ENCODE measurements at regions not wholly inside any gene's neighbourhood (a gene's known extent, or its start where the extent isn't known, plus 50 kb on each side); places are given as distances from the start of the nearest gene placed in this dataset.

DNA sequence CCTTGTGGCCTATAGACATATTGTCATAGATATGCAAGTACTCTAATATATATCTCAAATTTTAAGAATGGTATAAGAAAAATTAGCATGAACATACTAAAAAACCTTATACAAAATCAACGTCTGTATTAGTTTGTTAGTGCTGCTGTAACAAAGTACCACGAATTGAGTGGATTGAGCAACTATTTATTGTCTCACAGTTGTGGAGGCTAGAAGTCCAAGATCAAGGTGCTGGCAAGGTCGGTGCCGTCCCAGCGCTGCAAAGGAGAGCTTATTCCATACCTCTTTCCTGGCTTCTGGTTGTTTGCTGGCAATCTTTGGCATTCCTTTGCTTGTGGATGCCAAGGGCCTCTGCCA, 317.6 kb upstream of the FERMT1 start:
- no peak overlapping the region for H3K27ac Mint-ChIP-seq
- H3K27me3 Mint-ChIP-seq: no peaks in the 10 kb centered on the region

DNA sequence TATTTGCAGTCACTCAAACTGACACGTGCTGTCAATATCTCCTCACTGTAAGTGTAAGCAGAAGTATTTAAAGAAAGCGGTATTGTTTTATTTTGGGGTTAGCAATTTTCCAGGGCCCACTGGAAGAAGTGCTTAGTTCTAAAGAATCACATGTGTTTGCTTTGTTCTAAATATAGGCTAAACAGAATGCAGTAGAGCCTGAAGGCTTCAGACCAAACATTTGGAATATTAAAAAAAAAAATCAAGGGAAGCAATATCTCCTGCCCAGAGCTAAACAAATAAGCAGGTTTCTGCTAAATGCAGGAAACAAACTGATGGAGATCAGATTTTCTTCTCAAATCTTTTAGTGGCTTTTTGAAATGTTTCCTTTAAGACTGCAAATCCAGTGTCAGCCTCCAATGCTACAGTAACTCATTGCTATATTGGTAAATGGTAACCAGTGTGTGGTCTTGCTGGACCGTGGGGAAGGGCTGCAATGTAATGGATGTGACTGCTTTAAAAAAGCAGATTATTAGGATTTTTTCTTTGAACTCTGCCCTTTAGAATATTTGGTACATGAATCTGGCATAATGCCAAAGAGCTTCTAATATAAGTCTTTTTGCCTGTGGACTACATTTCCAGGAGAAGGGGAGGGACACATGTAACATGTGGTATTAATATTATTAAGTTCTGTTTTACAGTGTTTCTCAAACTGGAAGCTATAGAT, 317.1 kb upstream of the FERMT1 start:
- no peaks in the 10 kb centered on the region for H3K9me3 Mint-ChIP-seq
- H3K4me1 Mint-ChIP-seq (ENCODE audit: low read depth in 2 of 2): no peaks in the 10 kb centered on the region
- H3K27ac Mint-ChIP-seq: no peak overlapping the region
- H3K36me3 Mint-ChIP-seq: no peaks in the 10 kb centered on the region
- no peaks in the 10 kb centered on the region for H3K27me3 Mint-ChIP-seq
- H3K4me3 Mint-ChIP-seq: no peak overlapping the region
- DNase-seq (ENCODE audit: low spot score) (no peak), ATAC-seq (no peak)

More for the DNA sequence above, 317.6 kb upstream of the FERMT1 start:
- Mint-ChIP-seq H3K4me3 (no peak overlapping the region), H3K9me3 (no peaks in the 10 kb centered on the region), H3K36me3 (no peaks in the 10 kb centered on the region), H3K4me1 (ENCODE audit: low read depth in 2 of 2) (no peaks in the 10 kb centered on the region)
- ATAC-seq: no peak
- DNase-seq (ENCODE audit: low spot score): no peak

DNA sequence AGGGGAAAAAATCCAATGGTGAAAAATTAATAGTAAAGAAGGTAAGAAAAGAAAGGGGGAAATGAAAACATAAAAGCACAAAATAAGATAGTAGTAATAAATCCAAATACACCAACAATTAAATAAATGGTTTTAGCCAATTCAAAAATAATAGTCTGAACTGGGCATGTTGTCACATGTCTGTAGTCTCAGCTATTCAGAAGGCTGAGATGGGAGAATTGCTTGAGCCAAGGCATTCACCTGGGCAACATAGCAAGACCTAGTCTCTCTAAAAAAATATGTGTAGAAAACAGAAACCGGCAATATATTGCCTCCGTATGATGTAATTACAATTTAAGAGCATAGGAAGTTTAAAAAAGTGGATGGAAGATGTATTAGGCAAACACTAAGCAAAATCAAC, 311.3 kb upstream of the FERMT1 start:
- DNase-seq (ENCODE audit: low spot score) (no peak), ATAC-seq (no peak)
- Mint-ChIP-seq H3K36me3 (no peaks in the 10 kb centered on the region), H3K4me1 (ENCODE audit: low read depth in 2 of 2) (no peaks in the 10 kb centered on the region), H3K27ac (no peak overlapping the region), H3K27me3 (no peaks in the 10 kb centered on the region), H3K4me3 (no peak overlapping the region), H3K9me3 (peaks cover 3% of the 10 kb centered on the region)

DNA sequence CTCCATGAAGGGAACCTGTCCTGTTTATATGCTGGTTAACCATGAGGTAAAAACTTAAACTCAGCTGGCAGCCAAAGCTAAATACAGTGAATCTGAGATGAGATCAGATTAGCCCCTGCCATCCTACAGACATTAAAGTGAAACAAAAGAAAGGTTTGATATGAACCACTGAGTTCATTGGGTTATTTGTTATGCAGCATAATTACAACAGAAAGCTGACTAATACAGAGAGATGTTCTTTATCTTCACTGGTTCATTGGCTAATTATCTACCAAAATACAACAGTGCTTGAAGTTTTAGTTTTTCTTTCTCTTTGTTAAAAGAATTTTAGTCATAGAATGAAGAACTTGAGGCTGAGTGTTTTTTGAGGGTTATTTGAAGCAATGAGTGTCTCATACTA, 307.6 kb upstream of the FERMT1 start:
- ATAC-seq (no peak), DNase-seq (ENCODE audit: low spot score) (no peak)
- H3K4me3 Mint-ChIP-seq: no peak overlapping the region
- no peaks in the 10 kb centered on the region for H3K27me3 Mint-ChIP-seq
- H3K4me1 Mint-ChIP-seq (ENCODE audit: low read depth in 2 of 2): no peaks in the 10 kb centered on the region
- peaks cover 3% of the 10 kb centered on the region for H3K9me3 Mint-ChIP-seq
- H3K36me3 Mint-ChIP-seq: no peaks in the 10 kb centered on the region
- no peak overlapping the region for H3K27ac Mint-ChIP-seq

DNA sequence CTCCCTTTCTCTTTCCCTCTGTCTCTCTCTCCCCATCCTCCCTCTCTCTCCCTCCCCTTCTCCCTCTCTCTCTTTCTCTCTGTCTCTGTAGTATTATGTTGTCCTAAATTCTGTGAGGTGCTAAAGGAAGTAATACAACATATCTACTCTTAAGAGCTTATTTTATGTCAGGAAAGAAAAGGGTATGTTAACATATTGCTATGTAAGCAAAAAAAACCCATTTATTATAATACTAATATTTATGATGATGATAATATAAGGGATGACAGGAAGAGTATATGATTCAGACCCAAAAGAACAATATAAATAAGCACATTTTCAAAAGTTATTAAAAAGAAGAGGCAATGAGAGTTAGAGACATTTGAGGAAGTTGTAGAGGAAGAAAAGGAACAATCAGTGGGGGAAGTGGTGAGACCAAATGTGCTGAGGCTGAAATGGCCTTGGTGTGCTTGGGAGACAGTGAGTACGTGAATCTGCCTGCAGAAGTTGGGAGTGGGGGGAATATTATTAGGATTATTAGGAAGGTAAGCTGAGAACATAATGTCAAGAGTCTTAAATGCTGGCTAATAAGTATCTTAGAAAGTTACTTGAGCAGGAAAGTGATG, 303.6 kb upstream of the FERMT1 start:
- Mint-ChIP-seq H3K36me3 (no peaks in the 10 kb centered on the region), H3K27me3 (no peaks in the 10 kb centered on the region), H3K4me3 (no peak overlapping the region), H3K4me1 (ENCODE audit: low read depth in 2 of 2) (no peaks in the 10 kb centered on the region), H3K9me3 (no peaks in the 10 kb centered on the region), H3K27ac (no peak overlapping the region)
- ATAC-seq: no peak
- DNase-seq (ENCODE audit: low spot score): no peak

DNA sequence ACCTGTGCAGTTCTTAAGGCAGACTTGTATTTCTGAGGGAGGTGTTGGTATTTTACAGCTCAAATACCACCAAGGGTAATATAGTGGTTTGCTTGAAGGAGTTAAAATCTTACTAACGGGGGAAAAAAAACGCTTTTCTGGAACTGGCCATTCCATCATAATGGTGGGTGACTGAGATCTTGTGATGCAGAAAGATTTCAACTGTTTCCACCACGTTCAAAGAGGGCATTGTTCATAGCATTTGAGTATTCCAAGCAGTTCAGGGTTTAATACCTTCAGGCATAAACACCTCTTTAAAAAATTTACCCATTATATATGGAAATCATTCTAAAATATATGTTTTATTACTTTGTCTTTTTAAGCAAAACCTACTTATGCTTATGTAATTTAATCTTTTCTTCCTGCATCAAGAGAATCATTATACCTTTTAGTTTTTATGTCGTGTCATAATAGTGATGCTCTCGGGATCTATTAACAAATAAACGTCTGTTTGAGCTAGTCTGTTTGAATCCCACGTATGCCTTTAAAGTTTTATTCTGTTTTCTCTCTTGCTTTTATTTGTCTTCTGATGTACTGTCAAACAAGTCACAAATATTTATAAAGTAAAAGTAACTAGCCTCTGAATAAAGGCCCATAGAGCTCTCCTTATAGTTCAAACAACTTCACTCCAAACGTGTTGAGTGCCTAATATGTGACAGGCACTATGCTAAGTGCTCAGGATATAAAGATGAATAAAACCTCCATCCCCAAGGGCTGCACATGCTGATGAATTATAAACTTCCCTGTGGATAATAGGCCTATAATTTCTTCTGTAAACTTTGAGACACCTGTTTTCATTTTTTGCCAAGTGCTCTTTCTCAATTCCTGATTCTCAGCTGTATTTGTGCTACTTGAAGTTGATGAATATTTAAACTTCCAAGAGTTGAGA, 298.8 kb upstream of the FERMT1 start:
- no peak overlapping the region for H3K27ac Mint-ChIP-seq
- ATAC-seq (no peak), DNase-seq (ENCODE audit: low spot score) (no peak)
- H3K4me3 Mint-ChIP-seq: no peak overlapping the region
- H3K4me1 Mint-ChIP-seq (ENCODE audit: low read depth in 2 of 2): no peaks in the 10 kb centered on the region
- peaks cover 0 to 2% of the 10 kb centered on the region in 2 donors for H3K27me3 Mint-ChIP-seq
- H3K9me3 Mint-ChIP-seq: no peaks in the 10 kb centered on the region
- no peaks in the 10 kb centered on the region for H3K36me3 Mint-ChIP-seq

DNA sequence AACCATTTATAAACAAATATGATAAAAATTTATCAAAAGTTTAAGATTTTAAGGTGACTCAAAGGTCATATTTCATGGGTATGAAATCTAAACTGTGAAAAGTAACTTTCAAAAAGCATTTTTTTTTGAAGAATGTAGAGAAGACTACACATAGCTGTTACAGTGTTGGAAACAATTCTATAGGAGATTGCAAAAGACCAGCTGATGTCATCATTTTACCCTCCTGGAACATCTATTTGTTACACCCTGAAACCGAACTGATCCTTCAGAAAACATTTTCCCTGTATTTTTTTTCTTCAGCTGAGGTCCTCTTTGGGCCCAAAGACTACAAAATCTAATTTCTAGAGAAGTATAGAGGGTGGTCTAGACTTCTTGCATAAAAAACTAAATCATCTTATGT, 297.5 kb upstream of the FERMT1 start:
- no peak for ATAC-seq
- no peaks in the 10 kb centered on the region for H3K4me1 Mint-ChIP-seq (ENCODE audit: low read depth in 2 of 2)
- DNase-seq (ENCODE audit: low spot score): no peak
- no peak overlapping the region for H3K4me3 Mint-ChIP-seq
- H3K36me3 Mint-ChIP-seq: no peaks in the 10 kb centered on the region
- no peaks in the 10 kb centered on the region for H3K9me3 Mint-ChIP-seq
- H3K27me3 Mint-ChIP-seq: peaks cover 0 to 2% of the 10 kb centered on the region in 2 donors
- no peak overlapping the region for H3K27ac Mint-ChIP-seq

DNA sequence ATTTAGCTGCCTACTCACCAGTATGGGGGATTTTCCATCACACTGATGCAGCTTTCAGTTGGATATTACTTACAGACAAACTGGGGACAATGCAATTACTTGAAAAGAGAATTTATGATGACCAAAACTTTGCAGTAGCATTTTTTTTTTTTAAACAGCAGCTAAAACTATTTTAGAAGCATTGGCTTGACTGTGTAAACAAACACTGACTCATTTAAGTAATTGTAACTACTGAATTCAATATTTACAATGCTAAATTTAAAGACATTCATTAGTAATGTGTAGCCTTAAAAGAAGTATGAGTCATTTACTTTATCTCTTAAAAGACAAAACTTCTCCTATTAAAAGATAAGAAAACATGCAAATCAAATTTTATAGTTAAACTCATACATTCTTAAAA, 295.9 kb upstream of the FERMT1 start:
- Mint-ChIP-seq H3K27ac (no peak overlapping the region), H3K4me3 (no peak overlapping the region), H3K4me1 (ENCODE audit: low read depth in 2 of 2) (no peaks in the 10 kb centered on the region), H3K9me3 (peaks cover 4% of the 10 kb centered on the region), H3K36me3 (no peaks in the 10 kb centered on the region), H3K27me3 (peaks cover 0 to 2% of the 10 kb centered on the region in 2 donors)
- no peak for ATAC-seq
- no peak for DNase-seq (ENCODE audit: low spot score)

DNA sequence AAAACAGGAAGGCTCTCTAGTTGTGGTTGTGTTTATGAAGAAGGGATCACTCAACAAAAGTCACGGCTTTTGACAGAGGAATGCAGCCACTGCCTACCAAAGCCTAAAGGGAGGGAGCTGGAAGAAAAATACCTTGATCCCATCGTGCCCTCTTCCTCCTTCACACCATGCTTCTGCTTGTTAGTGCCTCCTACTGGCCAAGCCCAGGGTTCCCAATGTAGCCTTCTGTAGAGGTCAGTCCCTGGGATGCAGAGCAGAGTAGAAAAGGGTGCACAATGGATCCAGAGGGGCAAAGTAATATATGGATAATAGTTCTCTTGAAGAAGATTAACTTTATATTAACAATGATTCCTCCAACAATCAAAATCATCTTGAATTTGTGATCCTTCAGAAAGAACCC, 293.5 kb upstream of the FERMT1 start:
- no peaks in the 10 kb centered on the region for H3K4me1 Mint-ChIP-seq (ENCODE audit: low read depth in 2 of 2)
- no peak for DNase-seq (ENCODE audit: low spot score)
- no peak overlapping the region for H3K4me3 Mint-ChIP-seq
- H3K27me3 Mint-ChIP-seq: peaks cover 2 to 7% of the 10 kb centered on the region in 2 donors
- no peak for ATAC-seq
- peaks cover 4% of the 10 kb centered on the region for H3K36me3 Mint-ChIP-seq
- no peak overlapping the region for H3K27ac Mint-ChIP-seq
- H3K9me3 Mint-ChIP-seq: peaks cover 8% of the 10 kb centered on the region

DNA sequence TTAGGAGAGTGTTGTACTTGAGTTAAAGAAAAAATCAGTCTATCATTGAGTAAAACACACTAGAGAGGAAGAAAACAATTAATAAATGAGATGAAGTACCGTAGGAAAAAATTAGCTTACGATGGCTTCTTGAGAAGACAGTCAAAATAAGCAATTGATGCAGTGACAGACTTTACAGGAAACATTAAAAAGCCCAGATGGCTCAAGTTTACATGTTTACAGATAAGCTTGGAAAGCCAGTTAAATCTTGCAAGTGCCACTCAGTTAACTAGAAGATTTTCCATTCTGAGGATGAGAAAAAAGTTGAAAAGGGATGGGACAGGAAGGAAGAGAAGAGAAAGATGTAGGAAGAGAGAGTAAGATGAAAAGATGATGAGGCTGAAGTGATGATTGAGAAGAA, 288.8 kb upstream of the FERMT1 start:
- Mint-ChIP-seq H3K27ac (no peak overlapping the region), H3K36me3 (peaks cover 4% of the 10 kb centered on the region), H3K4me3 (no peak overlapping the region), H3K27me3 (peaks cover 2 to 7% of the 10 kb centered on the region in 2 donors), H3K4me1 (ENCODE audit: low read depth in 2 of 2) (no peaks in the 10 kb centered on the region), H3K9me3 (peaks cover 16% of the 10 kb centered on the region)
- ATAC-seq (no peak), DNase-seq (ENCODE audit: low spot score) (no peak)

DNA sequence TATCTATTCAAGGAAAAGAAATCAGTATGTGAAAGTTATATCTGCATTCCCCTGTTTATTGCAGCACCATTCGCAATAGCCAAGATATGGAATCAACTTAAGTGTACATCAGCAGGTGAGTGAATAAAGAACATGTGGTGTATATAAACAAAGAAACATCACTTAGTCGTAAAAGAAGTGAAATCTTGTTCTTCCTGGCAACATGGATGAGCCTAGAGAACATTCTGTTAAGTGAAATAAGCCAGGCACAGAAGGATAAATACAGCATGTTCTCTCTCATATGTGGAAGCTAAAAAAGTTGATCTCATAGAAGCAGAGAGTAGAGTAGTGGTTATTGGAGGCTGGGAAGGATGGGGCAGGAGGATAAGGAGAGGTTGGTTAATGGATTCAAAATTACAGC, 287.9 kb upstream of the FERMT1 start:
- H3K4me3 Mint-ChIP-seq: no peak overlapping the region
- ATAC-seq (no peak), DNase-seq (ENCODE audit: low spot score) (no peak)
- H3K9me3 Mint-ChIP-seq: peaks cover 16% of the 10 kb centered on the region
- H3K27ac Mint-ChIP-seq: no peak overlapping the region
- peaks cover 4% of the 10 kb centered on the region for H3K36me3 Mint-ChIP-seq
- H3K27me3 Mint-ChIP-seq: peaks cover 2 to 7% of the 10 kb centered on the region in 2 donors
- no peaks in the 10 kb centered on the region for H3K4me1 Mint-ChIP-seq (ENCODE audit: low read depth in 2 of 2)

DNA sequence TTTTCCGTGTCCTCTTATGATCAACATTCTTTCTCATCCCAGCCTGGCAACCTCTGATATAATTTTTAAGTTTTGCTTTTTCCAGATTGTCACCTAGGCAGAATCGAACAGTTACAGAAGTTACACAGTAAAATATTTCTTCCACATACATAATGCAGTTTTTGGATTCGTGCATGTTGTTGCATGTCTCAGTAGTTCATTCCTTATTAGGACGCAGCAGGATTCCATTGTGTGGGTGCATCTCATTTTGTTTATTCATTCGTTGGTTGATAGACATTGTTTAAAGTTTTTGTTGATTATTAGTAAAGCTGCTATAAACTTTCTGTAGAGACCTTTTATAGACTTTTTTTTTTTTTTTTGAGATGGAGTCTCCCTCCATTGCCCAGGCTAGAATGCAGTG, 284.3 kb upstream of the FERMT1 start:
- ATAC-seq: no peak
- no peak overlapping the region for H3K4me3 Mint-ChIP-seq
- no peak overlapping the region for H3K27ac Mint-ChIP-seq

DNA sequence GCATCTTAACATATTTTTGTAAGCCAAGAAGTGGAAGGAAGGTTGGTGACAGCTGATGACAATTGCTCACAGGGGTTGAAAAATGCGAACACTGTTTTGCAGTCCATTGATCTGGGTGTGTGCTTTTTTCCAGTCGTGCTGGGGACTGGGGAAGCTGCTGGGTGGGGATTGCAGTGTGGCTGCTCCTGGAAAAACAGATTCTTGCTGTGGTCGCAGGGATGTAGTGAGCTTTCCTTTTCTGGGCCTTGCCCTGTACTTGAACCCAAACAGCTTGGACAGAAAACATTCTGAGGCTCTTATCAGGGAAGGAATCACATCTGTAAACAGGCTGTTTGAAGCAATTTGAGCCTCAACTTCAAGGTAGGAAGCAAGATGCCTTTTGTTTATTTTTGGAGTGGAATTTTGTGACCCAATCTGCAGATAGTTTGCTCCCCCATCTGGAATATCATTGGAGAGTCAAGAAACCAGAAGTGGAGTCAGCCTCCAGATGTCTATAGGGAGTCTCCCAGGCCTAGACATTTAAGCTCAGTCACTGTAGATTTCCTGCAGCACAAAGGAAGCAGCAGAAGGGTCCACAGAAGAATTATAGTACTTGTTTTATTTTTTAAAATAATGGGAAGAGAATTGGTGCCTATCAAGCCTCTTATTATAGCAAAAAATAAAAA, 279.2 kb upstream of the FERMT1 start:
- DNase-seq (ENCODE audit: low spot score) (no peak), ATAC-seq (no peak)
- H3K4me1 Mint-ChIP-seq (ENCODE audit: low read depth in 2 of 2): no peaks in the 10 kb centered on the region
- H3K27ac Mint-ChIP-seq: no peak overlapping the region
- H3K27me3 Mint-ChIP-seq: peaks cover 0 to 2% of the 10 kb centered on the region in 2 donors
- no peaks in the 10 kb centered on the region for H3K36me3 Mint-ChIP-seq
- H3K9me3 Mint-ChIP-seq: peaks cover 6% of the 10 kb centered on the region
- H3K4me3 Mint-ChIP-seq: no peak overlapping the region

More for the DNA sequence above, 284.3 kb upstream of the FERMT1 start:
- DNase-seq (ENCODE audit: low spot score): no peak
- Mint-ChIP-seq H3K9me3 (peaks cover 11% of the 10 kb centered on the region), H3K27me3 (peaks cover 2 to 7% of the 10 kb centered on the region in 2 donors), H3K4me1 (ENCODE audit: low read depth in 2 of 2) (no peaks in the 10 kb centered on the region), H3K36me3 (peaks cover 4% of the 10 kb centered on the region)

DNA sequence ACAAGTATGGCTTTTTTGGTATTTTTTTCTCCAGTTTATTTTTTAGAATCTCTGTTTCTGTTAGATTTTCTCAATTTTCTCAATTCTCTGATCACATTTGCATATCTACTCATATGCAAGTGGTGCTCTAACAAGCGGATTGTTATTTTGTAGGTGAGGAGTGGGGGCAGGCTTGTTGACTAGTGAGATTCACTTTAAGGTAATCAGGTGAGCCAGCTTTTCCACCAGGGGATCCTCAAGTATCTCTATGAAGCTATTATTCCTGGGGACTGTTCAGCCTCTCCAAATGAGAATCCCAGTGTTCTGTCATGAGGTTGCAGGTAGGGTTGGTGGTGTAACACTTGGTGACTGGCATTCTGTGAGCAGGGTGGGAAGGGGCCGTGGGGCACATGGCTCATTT, 274.3 kb upstream of the FERMT1 start:
- Mint-ChIP-seq H3K4me3 (no peak overlapping the region), H3K4me1 (ENCODE audit: low read depth in 2 of 2) (no peaks in the 10 kb centered on the region), H3K9me3 (peaks cover 6% of the 10 kb centered on the region), H3K27me3 (peaks cover 0 to 2% of the 10 kb centered on the region in 2 donors), H3K36me3 (no peaks in the 10 kb centered on the region), H3K27ac (no peak overlapping the region)
- ATAC-seq: no peak
- no peak for DNase-seq (ENCODE audit: low spot score)
